GM12878 (cell line): ENCODE measurements at regions not wholly inside any gene's neighbourhood (a gene's known extent, or its start where the extent isn't known, plus 50 kb on each side); places are given as distances from the start of the nearest gene placed in this dataset.

Experiments used
- E2F4 ChIP-seq: IDR thresholded peaks from 2 replicates; pipeline ENCODE4 v1.6.1; 2012; ENCODE audit warnings: low read depth, low read length, improper control_type of control experiment
- EP300 ChIP-seq, 2 experiments: fragments of 150-350 bp in 1 of 2; IDR thresholded peaks; 2 replicates each; pipeline ENCODE4 v1.6.1; 2011 to 2012; ENCODE audit warnings: low read depth in 2 of 2, low read length in 2 of 2, borderline replicate concordance in 1 of 2, improper control_type of control experiment in 1 of 2, inconsistent platforms in 1 of 2; ENCODE audit not compliant: control insufficient read depth in 1 of 2
- POLR2A ChIP-seq: IDR thresholded peaks from 2 replicates; pipeline ENCODE4 v1.6.1; 2011; ENCODE audit warnings: low read depth, mild to moderate bottlenecking, low read length
- USF2 ChIP-seq: IDR thresholded peaks from 2 replicates; pipeline ENCODE4 v1.6.1; 2011; ENCODE audit warnings: low read depth, low read length, improper control_type of control experiment, borderline replicate concordance

- TF ChIP-seq POLR2A (no peak), USF2 (no peak), E2F4 (no peak), EP300 (IDR thresholded peaks at IDR 0.05; ENCODE audit: borderline replicate concordance in 1 of 2, control insufficient read depth in 1 of 2, low read depth in 2 of 2, low read length in 2 of 2) (no peak)
Observed at GRCh38 chr22:40118979-40119378, 58.7 kb upstream of the TNRC6B start.
